Psoas muscle (tissue), 7 donors: ENCODE measurements at regions not wholly inside any gene's neighbourhood (a gene's known extent, or its start where the extent isn't known, plus 50 kb on each side); places are given as distances from the start of the nearest gene placed in this dataset.

Experiments
- ATAC-seq, 4 donors: fragments of 200-7000 bp; cut with Tn5 transposase; one replicate each; pipeline ENCODE4 v1.9.1; 2020; ENCODE audit warnings: moderate library complexity in 3 of 4, mild to moderate bottlenecking in 2 of 4
- DNase-seq, 2 donors: peaks; one replicate each; pipeline ENCODE4 v3.0.0-alpha.2; 2020
- H3K27ac ChIP-seq: fragments of 200-600 bp; one replicate; pipeline ENCODE4 v1.8.0; 2022
- H3K27me3 ChIP-seq, 3 donors: fragments of 200-600 bp in 1 of 3; one replicate each; pipeline versions ENCODE4 v1.6.1 to v1.8.0; 2013 to 2022; ENCODE audit warnings: low read length in 2 of 3, mild to moderate bottlenecking in 2 of 3, moderate library complexity in 1 of 3; ENCODE audit not compliant: insufficient read depth in 3 of 3
- H3K36me3 ChIP-seq, 2 donors: fragments of 200-600 bp in 1 of 2; one replicate each; pipeline versions ENCODE4 v1.6.1 to v1.8.0; 2013 to 2022; ENCODE audit warnings: low read depth in 1 of 2, mild to moderate bottlenecking in 1 of 2, moderate library complexity in 1 of 2; ENCODE audit not compliant: insufficient read depth in 1 of 2
- H3K4me1 ChIP-seq: fragments of 200-600 bp; one replicate; pipeline ENCODE4 v1.8.0; 2022
- H3K4me3 ChIP-seq: fragments of 200-600 bp; one replicate; pipeline ENCODE4 v1.8.0; 2022; ENCODE audit warnings: mild to moderate bottlenecking
- H3K9me3 ChIP-seq: fragments of 200-600 bp; one replicate; pipeline ENCODE4 v1.8.0; 2022
- WGBS, 3 donors: extraction: QIAGEN DNeasy Blood & Tissue Kit; methylation state at CpG; one replicate each; pipeline versions ENCODE4 v1.1.6 to v1.1.7; 2013; 5-methylcytosine and 5-hydroxymethylcytosine counted together
- intact Hi-C, 2 donors: fragments of 100-400 bp; cut with DNase I; formaldehyde crosslinking; loops; one replicate each; pipeline versions ENCODE4 v1.11.0 to v1.14.2; 2022
- TF ChIP-seq, protein P1 (sequence below): fragments of 200-600 bp; IDR thresholded peaks from one replicate; pipeline ENCODE4 v1.8.0; 2022; ENCODE audit warnings: antibody characterized with exemption
- donor health status: healthy with polysubstance abuse.
- donor health status: DM: no; HTN: no; CAD: no; lungs with moderate emphysema.
- donor health status: Bipolar disorder and iron deficiency.
- donor health status: healthy.
- donor health status: DM: yes; HTN: yes; CAD: no.
- donor health status: DM: no; HTN: no; CAD: no.
- donor health status: DM: yes; HTN: yes; CAD: no.

DNA sequence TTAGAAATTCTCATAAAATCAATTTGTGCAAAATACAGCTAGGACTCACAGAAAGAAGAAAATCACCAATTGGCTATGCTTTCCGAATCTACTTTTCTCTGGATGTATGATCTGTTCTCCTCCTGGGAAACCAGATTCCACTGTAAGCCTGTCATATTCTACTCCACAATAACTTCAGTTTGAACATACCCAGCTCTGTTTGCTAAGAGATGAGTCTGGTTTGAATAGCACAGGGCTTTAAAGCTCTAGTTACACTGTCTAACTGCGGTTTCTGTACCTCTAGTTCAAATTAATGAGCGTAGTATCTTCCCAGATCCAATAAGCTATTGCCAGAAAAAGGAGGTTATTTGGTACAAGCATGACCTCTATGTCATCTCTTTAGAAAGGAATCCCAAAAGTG lies 270.1 kb downstream of the DAD1 start:
- intact Hi-C loops, result loop anchor here in 1 of 2 donors (5.0 kb wide), 1 partner anchor 53 kb away; no protein-coding TSS in a partner anchor
- Histone ChIP-seq H3K36me3 (no peaks in the 10 kb centered on the region), H3K4me1 (no peaks in the 10 kb centered on the region), H3K27ac (no peak overlapping the region), H3K27me3 (no peaks in the 10 kb centered on the region), H3K4me3 (no peak overlapping the region), H3K9me3 (no peaks in the 10 kb centered on the region)
- ATAC-seq (no peak), DNase-seq (no peak)
- WGBS, 3 donors, result 41 to 73% (median 71%) methylated on average over 3 of the region's 3 CpGs
- TF ChIP-seq, protein P1, sequence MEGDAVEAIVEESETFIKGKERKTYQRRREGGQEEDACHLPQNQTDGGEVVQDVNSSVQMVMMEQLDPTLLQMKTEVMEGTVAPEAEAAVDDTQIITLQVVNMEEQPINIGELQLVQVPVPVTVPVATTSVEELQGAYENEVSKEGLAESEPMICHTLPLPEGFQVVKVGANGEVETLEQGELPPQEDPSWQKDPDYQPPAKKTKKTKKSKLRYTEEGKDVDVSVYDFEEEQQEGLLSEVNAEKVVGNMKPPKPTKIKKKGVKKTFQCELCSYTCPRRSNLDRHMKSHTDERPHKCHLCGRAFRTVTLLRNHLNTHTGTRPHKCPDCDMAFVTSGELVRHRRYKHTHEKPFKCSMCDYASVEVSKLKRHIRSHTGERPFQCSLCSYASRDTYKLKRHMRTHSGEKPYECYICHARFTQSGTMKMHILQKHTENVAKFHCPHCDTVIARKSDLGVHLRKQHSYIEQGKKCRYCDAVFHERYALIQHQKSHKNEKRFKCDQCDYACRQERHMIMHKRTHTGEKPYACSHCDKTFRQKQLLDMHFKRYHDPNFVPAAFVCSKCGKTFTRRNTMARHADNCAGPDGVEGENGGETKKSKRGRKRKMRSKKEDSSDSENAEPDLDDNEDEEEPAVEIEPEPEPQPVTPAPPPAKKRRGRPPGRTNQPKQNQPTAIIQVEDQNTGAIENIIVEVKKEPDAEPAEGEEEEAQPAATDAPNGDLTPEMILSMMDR, result no peak

DNA sequence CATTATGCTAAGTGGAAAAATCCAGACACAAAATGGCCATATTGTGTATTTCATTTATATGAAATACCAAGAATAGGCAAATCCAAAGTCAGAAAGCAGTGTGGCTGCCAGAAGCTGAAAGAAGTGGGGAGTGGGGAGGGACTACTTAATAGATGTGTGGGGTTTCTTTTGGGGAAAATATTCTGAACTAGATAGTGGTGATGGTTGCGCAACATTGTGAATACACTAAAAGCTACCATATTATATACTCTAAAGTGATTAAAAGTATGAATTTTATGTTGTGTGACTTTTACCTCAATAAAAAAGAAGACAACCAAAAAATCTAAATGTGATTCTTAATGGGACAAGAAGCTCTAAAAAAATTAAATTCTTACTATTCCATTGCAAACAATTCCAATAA lies 272.6 kb downstream of the DAD1 start:
- intact Hi-C loops, result loop anchor here (2.0 to 5.0 kb wide), 2 partner anchors 56 to 60 kb away; no protein-coding TSS in a partner anchor
- WGBS, 3 donors, result 97 to 100% (median 98%) methylated on average over 1 of the region's 1 CpG
- no peak overlapping the region for H3K4me3 ChIP-seq
- ATAC-seq (no peak), DNase-seq (no peak)
- no peaks in the 10 kb centered on the region for H3K36me3 ChIP-seq
- H3K27me3 ChIP-seq, result no peaks in the 10 kb centered on the region
- H3K4me1 ChIP-seq, result no peaks in the 10 kb centered on the region
- H3K27ac ChIP-seq, result no peak overlapping the region
- TF ChIP-seq, protein P1, result no peak
- no peaks in the 10 kb centered on the region for H3K9me3 ChIP-seq

DNA sequence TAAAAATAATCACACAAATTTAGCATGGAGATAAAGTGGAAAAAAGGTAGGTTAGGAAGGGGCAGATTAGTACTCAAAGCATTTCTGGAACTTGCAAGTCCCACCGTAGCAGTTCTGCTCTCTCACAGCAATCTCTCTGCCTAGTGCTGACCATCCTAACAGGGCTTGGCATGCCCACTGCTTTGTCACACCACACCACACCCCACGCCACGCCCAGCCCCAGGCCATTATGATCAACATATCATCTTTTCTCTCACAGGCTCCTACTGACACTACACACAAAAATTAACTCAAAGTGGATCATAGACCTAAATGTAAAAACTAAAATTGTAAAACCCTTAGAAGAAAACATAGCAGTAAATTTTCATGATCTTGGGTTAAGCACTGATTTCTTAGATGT lies 273.7 kb downstream of the DAD1 start:
- no peaks in the 10 kb centered on the region for H3K27me3 ChIP-seq
- DNase-seq, result no peak
- no peak overlapping the region for H3K27ac ChIP-seq
- H3K9me3 ChIP-seq, result no peaks in the 10 kb centered on the region
- TF ChIP-seq, protein P1, result no peak
- intact Hi-C loops, result loop anchor here in 1 of 2 donors (5.0 kb wide), 1 partner anchor 57 kb away; no protein-coding TSS in a partner anchor
- H3K4me3 ChIP-seq, result no peak overlapping the region
- no peak for ATAC-seq
- no peaks in the 10 kb centered on the region for H3K4me1 ChIP-seq
- 64 to 74% (median 74%) methylated on average over 3 of the region's 3 CpGs for WGBS, 3 donors
- H3K36me3 ChIP-seq, result no peaks in the 10 kb centered on the region

DNA sequence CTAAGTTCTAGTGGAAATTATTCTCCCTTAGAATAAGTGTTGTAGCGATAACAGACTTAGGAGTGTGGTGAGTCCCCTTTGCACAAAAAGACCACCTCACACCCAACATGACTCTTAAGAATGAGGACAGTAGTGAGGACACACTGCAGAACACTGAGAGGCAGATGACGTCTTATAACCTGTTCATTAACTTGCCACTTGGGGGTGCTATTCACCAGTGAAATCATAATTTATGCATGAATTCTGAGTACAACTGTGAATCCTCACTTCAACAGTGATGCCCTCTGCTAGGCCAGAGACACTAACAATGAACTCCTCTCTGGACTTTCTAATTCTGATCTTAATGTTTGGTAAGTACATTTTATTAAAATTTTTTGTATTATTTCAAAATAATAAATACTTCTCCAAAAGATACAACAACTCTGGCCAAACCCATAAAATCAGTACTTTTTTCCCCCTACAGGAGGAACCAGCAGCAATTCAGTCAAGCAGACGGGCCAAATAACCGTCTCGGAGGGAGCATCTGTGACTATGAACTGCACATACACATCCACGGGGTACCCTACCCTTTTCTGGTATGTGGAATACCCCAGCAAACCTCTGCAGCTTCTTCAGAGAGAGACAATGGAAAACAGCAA lies 274.7 kb downstream of the DAD1 start:
- peak in 2 of 4 donors; percentile 58 for ATAC-seq

More for the DNA sequence above, 274.7 kb downstream of the DAD1 start:
- intact Hi-C loops, result no loop called here
- DNase-seq, result no peak
- H3K4me1 ChIP-seq, result no peaks in the 10 kb centered on the region
- no peaks in the 10 kb centered on the region for H3K36me3 ChIP-seq
- TF ChIP-seq, protein P1, result peak; percentile 53
- H3K27me3 ChIP-seq, result no peaks in the 10 kb centered on the region
- H3K27ac ChIP-seq, result no peak overlapping the region
- 36 to 49% (median 43%) methylated on average over 6 of the region's 6 CpGs for WGBS, 3 donors
- no peaks in the 10 kb centered on the region for H3K9me3 ChIP-seq
- H3K4me3 ChIP-seq, result no peak overlapping the region
